Subcutaneous abdominal adipose tissue (tissue), 5 donors: ENCODE measurements at regions not wholly inside any gene's neighbourhood (a gene's known extent, or its start where the extent isn't known, plus 50 kb on each side); places are given as distances from the start of the nearest gene placed in this dataset.
A peak's percentile ranks its signal among the peaks of the same experiment; 100 is the strongest.

Experiments used
- H3K27ac ChIP-seq: one replicate; pipeline ENCODE4 v1.7.0; 2013; ENCODE audit warnings: low read depth, mild to moderate bottlenecking, inconsistent platforms, low read length, moderate library complexity
- H3K27me3 ChIP-seq, 5 donors: one replicate each; pipeline ENCODE4 v1.7.0; 2013; ENCODE audit warnings: low read length in 5 of 5, inconsistent platforms in 1 of 5; ENCODE audit not compliant: control insufficient read depth in 5 of 5, insufficient read depth in 4 of 5
- H3K36me3 ChIP-seq, 5 donors: one replicate each; pipeline ENCODE4 v1.7.0; 2013; ENCODE audit warnings: low read length in 5 of 5; ENCODE audit not compliant: control insufficient read depth in 5 of 5, insufficient read depth in 5 of 5
- H3K4me1 ChIP-seq, 5 donors: one replicate each; pipeline ENCODE4 v1.7.0; 2013; ENCODE audit warnings: low read length in 5 of 5, mild to moderate bottlenecking in 3 of 5, moderate library complexity in 1 of 5; ENCODE audit not compliant: control insufficient read depth in 5 of 5, insufficient read depth in 5 of 5
- H3K4me3 ChIP-seq, 5 donors: one replicate each; pipeline ENCODE4 v1.7.0; 2013; ENCODE audit warnings: low read length in 5 of 5, low read depth in 1 of 5
- H3K9ac ChIP-seq, 5 donors: one replicate each; pipeline ENCODE4 v1.7.0; 2013; ENCODE audit warnings: low read length in 5 of 5, mild to moderate bottlenecking in 4 of 5, moderate library complexity in 3 of 5
- H3K9me3 ChIP-seq, 5 donors: one replicate each; pipeline ENCODE4 v1.7.0; 2013; ENCODE audit warnings: low read length in 5 of 5; ENCODE audit not compliant: control insufficient read depth in 5 of 5
- donor health status: healthy.
- donor health status: healthy.
- donor health status: healthy.
- donor health status: healthy.
- donor health status: healthy.

DNA sequence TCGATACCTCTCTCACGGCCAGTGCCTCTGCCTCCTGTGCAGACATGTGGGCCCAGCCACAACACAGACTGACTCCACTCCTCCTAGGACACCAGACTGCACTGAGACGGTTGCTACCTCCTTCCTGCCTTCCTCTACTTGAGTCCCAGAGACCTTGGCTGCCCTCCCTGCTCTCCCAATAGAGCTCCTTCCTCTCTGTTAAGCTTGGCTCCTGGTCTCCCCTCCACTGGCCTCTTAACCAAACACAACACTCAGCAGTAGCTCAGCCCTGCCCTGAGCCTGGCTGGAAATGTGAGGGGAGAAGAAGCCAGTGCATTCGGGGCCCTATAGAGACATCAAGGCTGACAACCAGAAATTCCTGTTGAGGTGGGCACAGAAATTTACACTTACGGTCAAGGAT, 102.0 kb downstream of the HTR5A start:
- H3K27ac ChIP-seq, result no peak overlapping the region
- no peaks in the 10 kb centered on the region for H3K4me1 ChIP-seq
- H3K36me3 ChIP-seq, result no peaks in the 10 kb centered on the region
- H3K4me3 ChIP-seq, result no peak overlapping the region
- peaks cover 0 to 14% (median 8%) of the 10 kb centered on the region in 5 donors for H3K27me3 ChIP-seq
- peaks cover 0 to 2% (median 0%) of the 10 kb centered on the region in 5 donors for H3K9me3 ChIP-seq
- H3K9ac ChIP-seq, result no peak overlapping the region

DNA sequence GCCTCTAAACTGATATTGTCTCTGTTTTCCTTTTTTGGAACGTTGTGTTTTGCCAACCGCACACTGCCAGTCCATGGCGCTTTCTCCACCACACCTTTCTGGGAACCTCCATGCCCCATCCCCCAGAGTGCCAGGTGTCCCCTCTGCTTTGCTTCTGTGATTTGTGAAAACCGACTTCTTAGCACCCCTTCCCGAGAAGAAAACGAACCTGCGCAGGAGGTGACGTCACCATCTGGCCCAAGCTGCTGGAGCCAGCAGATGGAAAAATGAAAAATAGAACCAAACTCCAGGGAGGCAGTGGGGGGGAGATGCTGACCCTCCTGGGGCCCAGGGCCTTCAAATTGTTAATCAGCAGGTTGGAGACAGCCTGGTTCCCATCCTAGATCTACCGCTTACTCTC, 103.8 kb downstream of the HTR5A start:
- H3K36me3 ChIP-seq, result no peaks in the 10 kb centered on the region
- no peaks in the 10 kb centered on the region for H3K4me1 ChIP-seq
- H3K4me3 ChIP-seq, result no peak overlapping the region
- H3K27me3 ChIP-seq, result peaks cover 0 to 8% (median 7%) of the 10 kb centered on the region in 5 donors
- no peak overlapping the region for H3K9ac ChIP-seq
- H3K27ac ChIP-seq, result no peak overlapping the region
- peaks cover 0 to 8% (median 5%) of the 10 kb centered on the region in 5 donors for H3K9me3 ChIP-seq

DNA sequence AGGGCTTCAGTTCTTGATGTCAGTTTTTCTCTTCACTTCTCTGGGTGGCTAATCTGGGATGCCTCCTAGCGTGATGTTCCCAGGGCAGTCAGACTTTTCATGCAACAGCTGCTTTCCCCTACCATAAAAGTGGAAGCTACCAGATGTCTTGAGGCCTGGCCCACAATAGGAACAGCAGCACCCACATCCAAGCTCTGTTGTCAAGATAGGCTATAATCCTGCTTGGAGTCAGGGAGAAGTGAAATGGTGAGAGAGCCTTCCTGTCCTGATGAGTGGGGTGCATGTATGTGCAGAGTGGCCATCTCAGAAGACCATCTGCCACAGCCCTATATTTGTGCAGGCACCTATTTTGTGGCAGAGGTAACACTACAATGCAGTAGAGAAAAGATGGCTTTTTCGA, 108.0 kb downstream of the HTR5A start:
- Histone ChIP-seq H3K4me3 (no peak overlapping the region), H3K27me3 (peaks cover 0 to 4% (median 0%) of the 10 kb centered on the region in 5 donors)

DNA sequence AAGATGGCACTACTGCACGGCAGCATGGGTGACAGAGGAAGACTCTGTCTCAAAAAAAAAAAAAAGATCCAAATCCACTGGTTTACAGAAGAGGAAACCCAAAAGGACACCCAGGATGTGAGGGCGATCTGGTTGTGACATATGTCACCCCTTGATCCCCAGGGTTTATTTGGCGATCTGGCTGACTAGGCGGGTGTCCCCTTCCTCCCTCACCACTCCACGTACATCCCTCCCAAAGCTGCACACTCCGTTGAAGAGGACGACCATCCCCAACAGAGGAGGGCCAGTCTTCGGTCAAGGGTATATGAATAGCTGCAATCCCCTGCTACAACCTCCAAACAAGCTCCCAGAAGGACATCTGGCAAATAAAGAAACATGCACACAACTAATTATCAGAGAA, 111.6 kb downstream of the HTR5A start:
- H3K27ac ChIP-seq, result no peak overlapping the region
- H3K9me3 ChIP-seq, result peaks cover 15 to 43% (median 33%) of the 10 kb centered on the region in 5 donors
- H3K4me3 ChIP-seq, result no peak overlapping the region
- no peaks in the 10 kb centered on the region for H3K36me3 ChIP-seq
- H3K4me1 ChIP-seq, result no peaks in the 10 kb centered on the region
- H3K9ac ChIP-seq, result no peak overlapping the region
- H3K27me3 ChIP-seq, result no peaks in the 10 kb centered on the region

More for the DNA sequence above, 108.0 kb downstream of the HTR5A start:
- Histone ChIP-seq H3K9me3 (peaks cover 0 to 14% (median 5%) of the 10 kb centered on the region in 5 donors), H3K36me3 (no peaks in the 10 kb centered on the region), H3K27ac (no peak overlapping the region), H3K9ac (no peak overlapping the region), H3K4me1 (no peaks in the 10 kb centered on the region)

DNA sequence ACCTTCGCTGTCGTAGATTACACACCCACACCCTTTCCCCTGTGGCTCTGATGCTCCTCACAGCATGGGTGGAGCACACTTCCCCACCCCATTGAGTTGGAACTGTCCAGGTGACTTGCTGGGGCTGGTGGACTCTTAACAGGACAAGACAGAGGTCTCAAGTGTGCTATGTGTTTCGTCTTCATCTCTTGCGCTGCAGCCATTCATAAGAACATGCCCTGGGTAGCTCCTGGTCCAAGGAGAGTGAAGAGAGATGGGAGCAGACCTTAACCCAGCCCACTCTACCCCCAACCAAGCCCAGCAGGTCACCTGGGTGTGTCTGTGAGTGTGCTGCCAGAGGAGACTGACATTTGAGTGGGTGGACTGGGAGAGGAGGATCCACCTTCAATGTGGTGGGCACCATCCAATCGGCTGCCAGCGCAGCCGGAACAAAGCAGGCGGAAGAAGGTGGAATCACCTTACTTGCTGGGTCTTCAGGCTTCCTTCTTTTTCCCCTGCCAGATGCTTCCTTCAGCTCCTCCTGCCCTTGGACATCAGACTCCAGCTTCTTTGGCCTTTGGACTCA, 112.4 kb downstream of the HTR5A start:
- H3K4me1 ChIP-seq, result no peaks in the 10 kb centered on the region
- no peak overlapping the region for H3K4me3 ChIP-seq
- no peak overlapping the region for H3K27ac ChIP-seq
- H3K36me3 ChIP-seq, result no peaks in the 10 kb centered on the region
- H3K9me3 ChIP-seq, result peaks cover 16 to 47% (median 33%) of the 10 kb centered on the region in 5 donors
- peaks cover 0 to 4% (median 0%) of the 10 kb centered on the region in 5 donors for H3K27me3 ChIP-seq
- no peak overlapping the region for H3K9ac ChIP-seq

GRCh38 chr7:155183655-155184054, 113.5 kb downstream of the HTR5A start:
- Histone ChIP-seq H3K9ac (no peak overlapping the region), H3K4me3 (peak overlapping the region in 1 of 5 donors; percentile 3), H3K36me3 (no peaks in the 10 kb centered on the region), H3K27me3 (peaks cover 0 to 7% (median 0%) of the 10 kb centered on the region in 5 donors), H3K9me3 (peaks cover 16 to 40% (median 28%) of the 10 kb centered on the region in 5 donors), H3K4me1 (no peaks in the 10 kb centered on the region), H3K27ac (no peak overlapping the region)

DNA sequence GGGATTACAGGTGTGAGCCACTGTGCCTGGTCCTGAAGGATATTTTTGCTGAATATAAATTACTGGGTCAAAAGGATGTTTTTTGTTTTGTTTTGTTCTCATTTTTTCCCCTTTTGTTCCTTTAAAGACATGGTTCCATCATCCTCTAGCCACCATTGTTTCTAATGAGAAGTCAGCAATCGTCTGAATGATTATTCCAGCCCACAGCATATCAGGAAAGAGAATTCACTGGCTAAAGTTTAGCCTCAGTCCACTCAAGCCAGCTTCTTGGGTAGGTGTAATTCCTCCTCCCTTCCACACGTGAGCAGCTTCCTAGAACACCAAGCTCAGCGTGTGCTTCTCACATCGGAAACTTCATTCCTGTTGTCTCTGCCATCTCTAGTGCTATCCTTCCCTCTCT, 112.8 kb upstream of the INSIG1 start:
- H3K4me1 ChIP-seq, result no peaks in the 10 kb centered on the region
- H3K27ac ChIP-seq, result no peak overlapping the region
- no peaks in the 10 kb centered on the region for H3K36me3 ChIP-seq
- H3K27me3 ChIP-seq, result peaks cover 0 to 7% (median 0%) of the 10 kb centered on the region in 5 donors
- peaks cover 16 to 40% (median 28%) of the 10 kb centered on the region in 5 donors for H3K9me3 ChIP-seq
- peak overlapping the region in 1 of 5 donors; percentile 48 for H3K4me3 ChIP-seq
- no peak overlapping the region for H3K9ac ChIP-seq

DNA sequence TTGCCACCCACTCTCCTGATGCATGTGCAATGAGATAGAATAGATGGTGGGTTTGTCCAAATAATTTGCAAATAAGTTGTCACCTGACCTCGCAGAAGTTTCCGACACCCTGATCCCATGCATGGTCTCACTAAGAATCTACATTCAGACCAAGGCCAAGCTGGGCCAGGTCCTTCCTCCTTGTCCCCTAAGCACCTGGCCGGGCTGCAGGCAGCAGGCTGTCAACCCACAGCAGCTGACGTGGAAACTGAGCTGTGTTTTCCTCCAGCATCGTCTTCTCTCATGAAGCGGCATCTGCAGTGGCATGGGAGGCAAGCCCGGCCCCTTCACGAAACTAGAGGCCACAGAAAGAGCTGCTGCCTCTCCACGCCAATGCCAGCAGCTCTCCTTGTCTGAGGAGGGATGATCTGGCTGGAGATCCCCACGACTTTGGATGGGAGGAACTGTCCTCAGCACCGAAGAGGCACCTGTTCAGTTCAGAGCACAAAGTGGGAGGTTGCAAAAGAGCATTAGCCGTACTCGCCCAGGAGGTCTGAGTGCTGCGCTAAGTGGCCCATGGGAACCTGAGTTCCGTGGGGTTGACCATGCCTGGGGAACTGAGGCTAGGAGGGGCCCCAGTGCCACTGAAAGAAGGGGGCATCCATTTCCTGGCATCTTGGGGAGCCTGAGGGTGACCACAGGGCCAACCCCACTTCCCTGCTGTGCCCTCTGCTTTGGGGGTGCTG, 110.5 kb upstream of the INSIG1 start:
- peaks cover 0 to 7% (median 0%) of the 10 kb centered on the region in 5 donors for H3K27me3 ChIP-seq

GRCh38 chr7:155188357-155188756, 109.3 kb upstream of the INSIG1 start:
- H3K27me3 ChIP-seq, result peaks cover 0 to 7% (median 0%) of the 10 kb centered on the region in 5 donors
- H3K4me1 ChIP-seq, result peaks cover 0 to 5% (median 4%) of the 10 kb centered on the region in 5 donors

More for the DNA sequence above, 110.5 kb upstream of the INSIG1 start:
- no peaks in the 10 kb centered on the region for H3K36me3 ChIP-seq
- no peak overlapping the region for H3K9ac ChIP-seq
- H3K4me1 ChIP-seq, result peaks cover 0 to 5% (median 4%) of the 10 kb centered on the region in 5 donors
- H3K9me3 ChIP-seq, result peaks cover 16 to 39% (median 28%) of the 10 kb centered on the region in 5 donors
- no peak overlapping the region for H3K27ac ChIP-seq
- H3K4me3 ChIP-seq, result no peak overlapping the region

More at GRCh38 chr7:155188357-155188756, 109.3 kb upstream of the INSIG1 start:
- H3K9ac ChIP-seq, result no peak overlapping the region
- H3K4me3 ChIP-seq, result no peak overlapping the region
- no peaks in the 10 kb centered on the region for H3K36me3 ChIP-seq
- H3K9me3 ChIP-seq, result peaks cover 16 to 30% (median 26%) of the 10 kb centered on the region in 5 donors
- no peak overlapping the region for H3K27ac ChIP-seq
